ENCODE measurements at regions not wholly inside any gene's neighbourhood (a gene's known extent, or its start where the extent isn't known, plus 50 kb on each side); places are given as distances from the start of the nearest gene placed in this dataset.
"Not testable (repeated sequence)": the region's sequence is repeated elsewhere in the genome, so short reads cannot be mapped to it uniquely, and the experiment has no call there.

DNA sequence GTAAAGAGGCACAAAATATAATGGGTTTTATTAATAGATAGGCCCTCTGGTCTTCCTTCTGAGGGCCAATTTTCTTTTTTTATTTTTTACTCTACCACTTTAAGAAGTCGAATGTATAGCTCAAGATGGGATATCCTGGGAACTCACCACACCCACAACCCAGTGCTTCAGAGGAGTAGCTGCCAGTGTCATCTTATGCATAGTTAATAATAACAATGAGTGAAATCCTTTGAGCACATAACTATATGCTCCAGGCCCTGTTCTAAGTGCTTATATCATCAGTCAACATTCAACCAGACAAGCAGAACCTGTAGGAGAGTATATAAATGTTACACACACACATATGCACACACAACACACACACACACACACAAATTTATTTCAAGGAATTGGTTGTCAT, 150.3 kb upstream of the ACTBL2 start (continued):
- TF ChIP-seq, protein P1, sequence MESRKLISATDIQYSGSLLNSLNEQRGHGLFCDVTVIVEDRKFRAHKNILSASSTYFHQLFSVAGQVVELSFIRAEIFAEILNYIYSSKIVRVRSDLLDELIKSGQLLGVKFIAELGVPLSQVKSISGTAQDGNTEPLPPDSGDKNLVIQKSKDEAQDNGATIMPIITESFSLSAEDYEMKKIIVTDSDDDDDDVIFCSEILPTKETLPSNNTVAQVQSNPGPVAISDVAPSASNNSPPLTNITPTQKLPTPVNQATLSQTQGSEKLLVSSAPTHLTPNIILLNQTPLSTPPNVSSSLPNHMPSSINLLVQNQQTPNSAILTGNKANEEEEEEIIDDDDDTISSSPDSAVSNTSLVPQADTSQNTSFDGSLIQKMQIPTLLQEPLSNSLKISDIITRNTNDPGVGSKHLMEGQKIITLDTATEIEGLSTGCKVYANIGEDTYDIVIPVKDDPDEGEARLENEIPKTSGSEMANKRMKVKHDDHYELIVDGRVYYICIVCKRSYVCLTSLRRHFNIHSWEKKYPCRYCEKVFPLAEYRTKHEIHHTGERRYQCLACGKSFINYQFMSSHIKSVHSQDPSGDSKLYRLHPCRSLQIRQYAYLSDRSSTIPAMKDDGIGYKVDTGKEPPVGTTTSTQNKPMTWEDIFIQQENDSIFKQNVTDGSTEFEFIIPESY (IDR thresholded peaks at IDR 0.05; ENCODE audit: borderline replicate concordance, low read depth) = no peak
- TF ChIP-seq MAX (IDR thresholded peaks at IDR 0.05; ENCODE audit: low read depth) = no peak

DNA sequence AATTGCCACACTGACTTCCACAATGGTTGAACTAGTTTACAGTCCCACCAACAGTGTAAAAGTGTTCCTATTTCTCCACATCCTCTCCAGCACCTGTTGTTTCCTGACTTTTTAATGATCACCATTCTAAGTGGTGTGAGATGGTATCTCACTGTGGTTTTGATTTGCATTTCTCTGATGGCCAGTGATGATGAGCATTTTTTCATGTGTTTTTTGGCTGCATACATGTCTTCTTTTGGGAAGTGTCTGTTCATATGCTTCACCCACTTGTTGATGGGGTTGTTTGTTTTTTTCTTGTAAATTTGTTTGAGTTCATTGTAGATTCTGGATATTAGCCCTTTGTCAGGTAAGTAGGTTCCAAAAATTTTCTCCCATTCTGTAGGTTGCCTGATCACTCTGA, 148.5 kb upstream of the ACTBL2 start:
- DNase-seq; H3K36me3 ChIP-seq (replicated peaks in 1 of 2; ENCODE audit: control insufficient read depth in 1 of 2, insufficient read depth in 2 of 2, low read length in 1 of 2); H3K27me3 ChIP-seq (ENCODE audit: insufficient read depth); H3F3A ChIP-seq (replicated peaks; ENCODE audit: insufficient read depth); H3K4me1 ChIP-seq (ENCODE audit: control insufficient read depth in 1 of 2, insufficient read depth in 2 of 2, low read depth in 1 of 2, low read length in 1 of 2); H3K4me2 ChIP-seq; H3K79me2 ChIP-seq (ENCODE audit: insufficient read depth); H3K9ac ChIP-seq; H3K9me2 ChIP-seq; POLR2A ChIA-PET; H3K9me3 ChIP-seq; H3K27ac ChIP-seq (ENCODE audit: low read depth in 2 of 2, low read length in 1 of 2); H3K4me3 ChIP-seq (ENCODE audit: low read depth in 2 of 2, low read length in 1 of 2); CTCF ChIA-PET; H2AFZ ChIP-seq (ENCODE audit: low read depth); H4K20me1 ChIP-seq (ENCODE audit: insufficient read depth): not testable (repeated sequence)

DNA sequence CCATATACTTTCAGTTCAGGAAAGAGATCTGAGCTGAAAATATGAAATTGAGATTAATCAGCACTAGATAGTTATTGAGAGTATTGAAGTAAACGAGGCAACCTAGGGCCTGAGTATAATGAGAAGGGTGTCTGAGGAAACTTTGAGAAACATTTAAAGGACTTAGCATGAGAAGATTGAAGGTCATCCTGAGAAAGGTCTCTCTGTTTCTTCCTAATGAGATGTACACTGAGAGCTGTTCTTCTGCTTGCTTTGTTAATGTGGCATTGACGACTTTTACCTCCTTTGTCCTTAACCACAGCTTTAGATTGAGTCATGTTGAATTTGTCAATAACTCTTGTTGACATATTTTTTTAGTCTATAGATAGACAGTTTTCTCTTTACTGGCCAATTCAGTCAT, 145.1 kb upstream of the ACTBL2 start:
- Histone ChIP-seq H3K4me3 (ENCODE audit: low read depth in 2 of 2, low read length in 1 of 2) (no peak overlapping the region), H3F3A (replicated peaks; ENCODE audit: insufficient read depth) (no peaks in the 10 kb centered on the region), H4K20me1 (ENCODE audit: insufficient read depth) (no peaks in the 10 kb centered on the region), H3K36me3 (replicated peaks in 1 of 2; ENCODE audit: control insufficient read depth in 1 of 2, insufficient read depth in 2 of 2, low read length in 1 of 2) (no peaks in the 10 kb centered on the region), H3K4me1 (ENCODE audit: control insufficient read depth in 1 of 2, insufficient read depth in 2 of 2, low read depth in 1 of 2, low read length in 1 of 2) (no peaks in the 10 kb centered on the region), H3K4me2 (no peak overlapping the region), H3K9me2 (no peaks in the 10 kb centered on the region), H3K27ac (ENCODE audit: low read depth in 2 of 2, low read length in 1 of 2) (no peak overlapping the region), H3K9me3 (no peaks in the 10 kb centered on the region), H3K27me3 (ENCODE audit: insufficient read depth) (no peaks in the 10 kb centered on the region), H2AFZ (ENCODE audit: low read depth) (no peak overlapping the region), H3K9ac (no peak overlapping the region), H3K79me2 (ENCODE audit: insufficient read depth) (no peaks in the 10 kb centered on the region)
- CTCF ChIA-PET = interaction anchor here (0.6 to 1.1 kb wide), 2 partner anchors 17 to 1990 kb away, joined by 3 to 4 read pairs; no protein-coding TSS in a partner anchor
- WGBS (ENCODE audit: low lambda C conversion rate) = 81% methylated on average over 2 of the region's 2 CpGs
- no peak for DNase-seq
- no peak for TF ChIP-seq NFIC (IDR thresholded peaks at IDR 0.05; ENCODE audit: borderline replicate concordance)
- no peak for TF ChIP-seq YY1 (IDR thresholded peaks at IDR 0.05; ENCODE audit: low read depth)
- no peak for TF ChIP-seq PBX3 (IDR thresholded peaks at IDR 0.05)
- TF ChIP-seq CHD2 (IDR thresholded peaks at IDR 0.05; ENCODE audit: low read length, partially characterized antibody) = no peak
- TF ChIP-seq, protein P2, sequence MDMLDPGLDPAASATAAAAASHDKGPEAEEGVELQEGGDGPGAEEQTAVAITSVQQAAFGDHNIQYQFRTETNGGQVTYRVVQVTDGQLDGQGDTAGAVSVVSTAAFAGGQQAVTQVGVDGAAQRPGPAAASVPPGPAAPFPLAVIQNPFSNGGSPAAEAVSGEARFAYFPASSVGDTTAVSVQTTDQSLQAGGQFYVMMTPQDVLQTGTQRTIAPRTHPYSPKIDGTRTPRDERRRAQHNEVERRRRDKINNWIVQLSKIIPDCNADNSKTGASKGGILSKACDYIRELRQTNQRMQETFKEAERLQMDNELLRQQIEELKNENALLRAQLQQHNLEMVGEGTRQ (IDR thresholded peaks at IDR 0.05; ENCODE audit: borderline replicate concordance, low read depth, low read length) = no peak
- TF ChIP-seq, protein P1 (IDR thresholded peaks at IDR 0.05; ENCODE audit: borderline replicate concordance, low read depth) = no peak
- no peak for TF ChIP-seq USF1 (IDR thresholded peaks at IDR 0.05; ENCODE audit: borderline replicate concordance, low read depth)
- TF ChIP-seq NRF1 (IDR thresholded peaks at IDR 0.05; ENCODE audit: low read depth, low read length) = no peak
- no peak for TF ChIP-seq TEAD4 (IDR thresholded peaks at IDR 0.05; ENCODE audit: borderline replicate concordance, insufficient read depth)
- TF ChIP-seq FOSL2 (IDR thresholded peaks at IDR 0.05; ENCODE audit: borderline replicate concordance, low read depth) = no peak
- no peak for TF ChIP-seq SIN3A (IDR thresholded peaks at IDR 0.05; ENCODE audit: borderline replicate concordance, low read depth, low read length)
- POLR2A ChIA-PET = no interaction called here
